H1 (cell line): ENCODE measurements at regions not wholly inside any gene's neighbourhood (a gene's known extent, or its start where the extent isn't known, plus 50 kb on each side); places are given as distances from the start of the nearest gene placed in this dataset.
"Not testable (repeated sequence)": the region's sequence is repeated elsewhere in the genome, so short reads cannot be mapped to it uniquely, and the experiment has no call there.

Source experiments
- CTCF ChIA-PET: fragments of 300-600 bp; sonication (Branson Sonifier 250); formaldehyde crosslinking; loops from one replicate; lab custom pipeline; 2021; ENCODE audit not compliant: partially characterized antibody; lab: Charles Lee
- POLR2A ChIA-PET: fragments of 300-600 bp; sonication (Branson Sonifier 250); formaldehyde crosslinking; loops from one replicate; lab custom pipeline; 2021; ENCODE audit warnings: inconsistent platforms; ENCODE audit not compliant: partially characterized antibody; lab: Charles Lee
- DNase-seq, 2 experiments: peaks; one replicate each; pipeline versions ENCODE4 v3.0.0 to v3.0.0-alpha.2; 2010 to 2022; ENCODE audit warnings: low spot score in 2 of 2, low read depth in 1 of 2, mixed read lengths in 1 of 2
- FAIRE-seq: peaks from 2 replicates; lab custom pipeline; 2011; peaks lifted over from hg19 to GRCh38; lab: Jason Lieb, UNC
- H2AFZ ChIP-seq: 2 replicates; pipeline ENCODE4 v1.8.1; 2012; ENCODE audit warnings: low read length, inconsistent platforms
- H2AK5ac ChIP-seq: 2 replicates; pipeline ENCODE4 v1.6.1; 2013; ENCODE audit warnings: low read depth, low read length
- H2BK120ac ChIP-seq: replicated peaks from 2 replicates; pipeline ENCODE3; 2013; ENCODE audit warnings: low read depth, low read length, inconsistent platforms
- H2BK12ac ChIP-seq: 2 replicates; pipeline ENCODE4 v1.6.1; 2013; ENCODE audit warnings: low read depth, low read length
- H2BK15ac ChIP-seq: 2 replicates; pipeline ENCODE4 v1.6.1; 2013; ENCODE audit warnings: low read length
- H2BK20ac ChIP-seq: 2 replicates; pipeline ENCODE4 v1.6.1; 2013; ENCODE audit warnings: low read length
- H2BK5ac ChIP-seq: 2 replicates; pipeline ENCODE4 v1.6.1; 2013; ENCODE audit warnings: low read depth, low read length
- H3K14ac ChIP-seq: 2 replicates; pipeline ENCODE4 v1.6.1; 2013; ENCODE audit warnings: inconsistent platforms; ENCODE audit not compliant: insufficient read length
- H3K18ac ChIP-seq: 2 replicates; pipeline ENCODE4 v1.6.1; 2013; ENCODE audit warnings: low read length; ENCODE audit errors: extremely low read depth
- H3K23ac ChIP-seq: 2 replicates; pipeline ENCODE4 v1.6.1; 2013; ENCODE audit warnings: inconsistent platforms; ENCODE audit not compliant: insufficient read length
- H3K23me2 ChIP-seq: 2 replicates; pipeline ENCODE4 v1.6.1; 2013; ENCODE audit warnings: low read depth, low read length
- H3K27ac ChIP-seq: 2 replicates; pipeline ENCODE4 v1.6.1; 2011; ENCODE audit warnings: low read depth, low read length, inconsistent platforms
- H3K27me3 ChIP-seq, 4 experiments: replicated peaks in 1 of 4; 1 replicate in 1 of 4; 2 replicates in 3 of 4; pipeline versions ENCODE4 v1.6.1 to v1.8.1; 2011 to 2013; ENCODE audit warnings: low read length in 3 of 4, mild to moderate bottlenecking in 3 of 4, inconsistent platforms in 2 of 4, mixed read lengths in 2 of 4, moderate library complexity in 1 of 4; ENCODE audit not compliant: control insufficient read depth in 3 of 4, insufficient read depth in 3 of 4; ENCODE audit errors: extremely low read depth in 1 of 4
- H3K36me3 ChIP-seq, 4 experiments: 2 replicates each; pipeline versions ENCODE4 v1.6.1 to v1.8.1; 2011 to 2013; ENCODE audit warnings: mild to moderate bottlenecking in 4 of 4, low read length in 3 of 4, moderate library complexity in 2 of 4, control low read depth in 1 of 4, inconsistent platforms in 1 of 4; ENCODE audit not compliant: insufficient read depth in 4 of 4, control insufficient read depth in 2 of 4
- H3K4ac ChIP-seq: replicated peaks from 2 replicates; pipeline ENCODE3; 2013; ENCODE audit warnings: low read length, low read depth, mixed read lengths, inconsistent platforms; ENCODE audit not compliant: insufficient read length
- H3K4me1 ChIP-seq, 4 experiments: replicated peaks in 1 of 4; 1 replicate in 1 of 4; 2 replicates in 3 of 4; pipeline versions ENCODE4 v1.6.1 to v1.8.1; 2011 to 2013; ENCODE audit warnings: low read length in 3 of 4, inconsistent platforms in 2 of 4, mixed read lengths in 1 of 4; ENCODE audit not compliant: insufficient read depth in 4 of 4, control insufficient read depth in 3 of 4
- H3K4me2 ChIP-seq, 2 experiments: 2 replicates each; pipeline versions ENCODE4 v1.6.1 to v1.8.1; 2011 to 2013; ENCODE audit warnings: low read depth in 2 of 2, low read length in 2 of 2, control low read depth in 1 of 2, inconsistent platforms in 1 of 2, mild to moderate bottlenecking in 1 of 2; ENCODE audit not compliant: insufficient read depth in 1 of 2
- H3K4me3 ChIP-seq, 4 experiments: fragments of 200-600, 300-600 bp in 1 of 4; sonication (generic), shearing (Covaris generic), sonication (Bioruptor Twin) in 1 of 4; 2 replicates each; pipeline versions ENCODE4 v1.5.1 to v1.8.1; 2011 to 2016; ENCODE audit warnings: low read length in 4 of 4, low read depth in 3 of 4, control low read depth in 2 of 4, inconsistent platforms in 2 of 4, mild to moderate bottlenecking in 2 of 4, mixed read lengths in 1 of 4, moderate library complexity in 1 of 4; ENCODE audit not compliant: insufficient read depth in 2 of 4; ENCODE audit errors: extremely low read depth in 1 of 4
- H3K56ac ChIP-seq: replicated peaks from 2 replicates; pipeline ENCODE3; 2013; ENCODE audit warnings: low read depth, mild to moderate bottlenecking, mixed read lengths, low read length, inconsistent platforms; ENCODE audit not compliant: insufficient read length
- H3K79me1 ChIP-seq: 2 replicates; pipeline ENCODE4 v1.6.1; 2013; ENCODE audit warnings: low read depth, low read length, control low read depth
- H3K79me2 ChIP-seq, 2 experiments: 2 replicates each; pipeline versions ENCODE4 v1.6.1 to v1.8.1; 2012 to 2013; ENCODE audit warnings: low read length in 2 of 2, mild to moderate bottlenecking in 2 of 2, inconsistent platforms in 1 of 2; ENCODE audit not compliant: insufficient read depth in 2 of 2, control insufficient read depth in 1 of 2
- H3K9ac ChIP-seq, 4 experiments: replicated peaks in 1 of 4; 1 replicate in 1 of 4; 2 replicates in 3 of 4; pipeline versions ENCODE4 v1.6.1 to v1.8.1; 2011 to 2013; ENCODE audit warnings: low read depth in 3 of 4, low read length in 3 of 4, control low read depth in 2 of 4, mild to moderate bottlenecking in 2 of 4, moderate library complexity in 2 of 4, inconsistent platforms in 1 of 4; ENCODE audit errors: extremely low read depth in 1 of 4
- H3K9me3 ChIP-seq, 2 experiments: 2 replicates each; pipeline versions ENCODE4 v1.6.1 to v1.8.1; 2012 to 2013; ENCODE audit warnings: mild to moderate bottlenecking in 2 of 2, moderate library complexity in 2 of 2, control low read depth in 1 of 2, inconsistent platforms in 1 of 2, low read depth in 1 of 2, low read length in 1 of 2, mixed read lengths in 1 of 2; ENCODE audit not compliant: insufficient read depth in 2 of 2
- H4K20me1 ChIP-seq, 2 experiments: replicated peaks in 1 of 2; 2 replicates each; pipeline versions ENCODE3 to v1.8.1; 2011 to 2013; ENCODE audit warnings: inconsistent platforms in 2 of 2, low read length in 2 of 2, mild to moderate bottlenecking in 1 of 2; ENCODE audit not compliant: insufficient read depth in 2 of 2, control insufficient read depth in 1 of 2
- H4K5ac ChIP-seq: 2 replicates; pipeline ENCODE4 v1.6.1; 2013; ENCODE audit warnings: low read length, low read depth, mixed read lengths, inconsistent platforms; ENCODE audit not compliant: insufficient read length
- H4K8ac ChIP-seq: 2 replicates; pipeline ENCODE4 v1.8.0; 2013; ENCODE audit warnings: mild to moderate bottlenecking, moderate library complexity, low read length, inconsistent platforms; ENCODE audit not compliant: insufficient read depth; ENCODE audit errors: extremely low read depth
- H4K91ac ChIP-seq: replicated peaks from 2 replicates; pipeline ENCODE3; 2013; ENCODE audit warnings: low read length, mixed read lengths, inconsistent platforms; ENCODE audit not compliant: insufficient read length
- whole genome bisulfite sequencing, 2 experiments: shearing (Covaris generic) in 1 of 2; methylation state at CpG; one replicate each; pipeline versions ENCODE4 v1.1.6 to v1.1.7; 2013 to 2015; ENCODE audit warnings: low lambda C conversion rate in 2 of 2, mixed read lengths in 2 of 2, inconsistent platforms in 1 of 2, low coverage in 1 of 2, missing lambda C conversion rate in 1 of 2; ENCODE audit not compliant: insufficient replicate concordance in 2 of 2, insufficient coverage in 1 of 2, insufficient read length in 1 of 2; ENCODE audit errors: extremely low coverage in 1 of 2, missing lambda C conversion rate in 1 of 2; 5-methylcytosine and 5-hydroxymethylcytosine counted together

DNA sequence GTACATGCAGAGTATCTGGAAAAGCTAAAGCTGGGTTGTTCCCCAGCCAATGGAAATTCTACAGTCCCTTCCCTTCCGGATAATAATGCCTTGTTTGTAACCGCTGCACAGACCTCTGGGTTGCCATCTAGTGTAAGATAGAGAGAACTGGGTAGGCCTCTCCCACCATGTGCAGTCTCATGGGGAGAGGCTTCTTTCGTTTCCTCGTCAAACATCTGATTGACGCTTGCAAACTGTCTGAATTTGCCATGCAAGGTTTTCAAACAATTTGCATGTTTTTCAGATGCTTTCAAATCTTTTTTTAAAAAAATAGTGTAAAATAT is 69.7 kb upstream of the NOTCH2NLA start:
- H4K8ac ChIP-seq, H2BK120ac ChIP-seq, H4K5ac ChIP-seq, H3K14ac ChIP-seq, H3K36me3 ChIP-seq, DNase-seq, H3K4me1 ChIP-seq, H3K56ac ChIP-seq, H3K9me3 ChIP-seq, H3K23ac ChIP-seq, H4K20me1 ChIP-seq, H3K18ac ChIP-seq, H2AFZ ChIP-seq, H3K27me3 ChIP-seq, H3K4ac ChIP-seq, H3K4me2 ChIP-seq, H2BK12ac ChIP-seq, H3K9ac ChIP-seq, H3K79me2 ChIP-seq, H2AK5ac ChIP-seq, H3K4me3 ChIP-seq, H4K91ac ChIP-seq, H2BK20ac ChIP-seq, H2BK5ac ChIP-seq, POLR2A ChIA-PET, CTCF ChIA-PET, H2BK15ac ChIP-seq, H3K27ac ChIP-seq, H3K79me1 ChIP-seq, FAIRE-seq, H3K23me2 ChIP-seq: not testable (repeated sequence)
- WGBS, 2 experiments = no CpG with 5 or more reads among the region's 5 CpGs

DNA sequence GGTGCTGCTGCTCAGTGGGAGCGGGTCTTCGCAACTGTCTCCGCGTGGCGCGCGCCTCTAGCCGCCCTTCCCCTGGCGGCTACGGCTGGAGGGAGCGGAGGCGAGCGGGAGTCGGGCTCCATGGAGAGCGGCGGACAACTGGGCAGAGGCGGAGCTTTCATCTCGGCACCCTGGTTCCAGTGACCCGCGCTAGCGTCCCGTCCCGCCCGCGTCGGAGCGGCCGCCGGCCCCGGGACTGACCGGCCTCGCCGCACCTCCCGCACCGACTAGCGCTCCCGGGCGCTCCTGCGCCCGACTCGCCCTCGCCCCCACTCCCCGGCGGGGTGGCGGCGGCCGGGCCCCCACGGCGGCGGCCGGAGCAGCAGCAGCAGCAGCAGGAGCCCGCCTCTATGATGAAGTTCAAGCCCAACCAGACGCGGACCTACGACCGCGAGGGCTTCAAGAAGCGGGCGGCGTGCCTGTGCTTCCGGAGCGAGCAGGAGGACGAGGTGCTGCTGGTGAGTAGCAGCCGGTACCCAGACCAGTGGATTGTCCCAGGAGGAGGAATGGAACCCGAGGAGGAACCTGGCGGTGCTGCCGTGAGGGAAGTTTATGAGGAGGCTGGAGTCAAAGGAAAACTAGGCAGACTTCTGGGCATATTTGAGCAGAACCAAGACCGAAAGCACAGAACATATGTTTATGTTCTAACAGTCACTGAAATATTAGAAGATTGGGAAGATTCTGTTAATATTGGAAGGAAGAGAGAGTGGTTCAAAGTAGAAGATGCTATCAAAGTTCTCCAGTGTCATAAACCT is 69.2 kb upstream of the NOTCH2NLA start:
- H3K79me2 ChIP-seq, H3K27ac ChIP-seq, H3K27me3 ChIP-seq, H3K36me3 ChIP-seq, H3K79me1 ChIP-seq, H3K23me2 ChIP-seq, H4K91ac ChIP-seq, H2AFZ ChIP-seq, H3K4me1 ChIP-seq, H3K4me2 ChIP-seq, H3K18ac ChIP-seq, H3K4ac ChIP-seq, H2BK15ac ChIP-seq, CTCF ChIA-PET, POLR2A ChIA-PET, H4K8ac ChIP-seq, DNase-seq, H3K4me3 ChIP-seq, H3K9ac ChIP-seq, H3K9me3 ChIP-seq, H2BK120ac ChIP-seq, H2BK5ac ChIP-seq, H2BK20ac ChIP-seq, FAIRE-seq, H3K56ac ChIP-seq, H4K5ac ChIP-seq, H2BK12ac ChIP-seq, H2AK5ac ChIP-seq, H4K20me1 ChIP-seq, H3K14ac ChIP-seq, H3K23ac ChIP-seq: not testable (repeated sequence)
- WGBS, 2 experiments = no CpG with 5 or more reads among the region's 68 CpGs
